K562 (cell line): ENCODE measurements at regions not wholly inside any gene's neighbourhood (a gene's known extent, or its start where the extent isn't known, plus 50 kb on each side); places are given as distances from the start of the nearest gene placed in this dataset.

ENCODE experiments used
- ATAC-seq: fragments of 200-7000 bp; cut with Tn5 transposase; 3 replicates; pipeline ENCODE4 v1.9.1; 2020; ENCODE audit warnings: moderate library complexity
- BruUV-seq: library from RNA; stranded (reverse); fragments of 400-500 nt; replicated peaks from 2 replicates; lab custom pipeline; 2021; lab: Mats Ljungman, UMichigan
- CTCF ChIA-PET: fragments of 300-600 bp; formaldehyde crosslinking; extraction: SDS; loops from one replicate; lab custom pipeline; 2021; ENCODE audit warnings: low intra/inter-chr PET ratio; lab: Yijun Ruan, JAX
- POLR2A ChIA-PET: fragments of 300-600, 350-650 bp; sonication (Branson Sonifier 250); formaldehyde crosslinking; extraction: SDS; loops from one replicate; lab custom pipeline; 2021; ENCODE audit warnings: antibody characterized with exemption, inconsistent platforms; lab: Yijun Ruan, JAX
- DNase-seq, 4 experiments: peaks; one replicate each; pipeline versions ENCODE4 v3.0.0 to v3.0.0-alpha.2; 2011 to 2018; ENCODE audit warnings: low spot score in 3 of 4, mixed read lengths in 3 of 4; ENCODE audit errors: extremely low read depth in 1 of 4
- FAIRE-seq: peaks from 2 replicates; lab custom pipeline; 2011; peaks lifted over from hg19 to GRCh38; lab: Jason Lieb, UNC
- H2AFZ ChIP-seq: 2 replicates; pipeline ENCODE4 v1.6.0; 2011; ENCODE audit warnings: low read depth, low read length, control low read depth, inconsistent platforms
- H3K27ac ChIP-seq: fragments of 200-600 bp; 3 replicates; pipeline ENCODE4 v1.8.0; 2011; ENCODE audit warnings: low read depth, mild to moderate bottlenecking, control low read depth, inconsistent platforms, low read length, moderate library complexity, mixed read lengths; ENCODE audit errors: extremely low read depth
- H3K27me3 ChIP-seq, 2 experiments: fragments of 300-600 bp in 1 of 2; 2 replicates in 1 of 2; 3 replicates in 1 of 2; pipeline versions ENCODE4 v1.6.0 to v1.8.0; 2011; ENCODE audit warnings: inconsistent platforms in 2 of 2, low read length in 2 of 2, mild to moderate bottlenecking in 1 of 2, mixed read lengths in 1 of 2, moderate library complexity in 1 of 2; ENCODE audit not compliant: control insufficient read depth in 2 of 2, insufficient read depth in 2 of 2
- H3K36me3 ChIP-seq: fragments of 300-600 bp; 3 replicates; pipeline ENCODE4 v1.8.0; 2011; ENCODE audit warnings: mild to moderate bottlenecking, low read length, inconsistent platforms; ENCODE audit not compliant: control insufficient read depth, insufficient read depth
- H3K4me1 ChIP-seq, 2 experiments: fragments of 200-600 bp in 1 of 2; replicated peaks in 1 of 2; 2 replicates in 1 of 2; 3 replicates in 1 of 2; pipeline versions ENCODE4 v1.5.1 to v1.8.0; 2011; ENCODE audit warnings: inconsistent platforms in 2 of 2, low read length in 2 of 2, mild to moderate bottlenecking in 1 of 2, mixed read lengths in 1 of 2, moderate library complexity in 1 of 2; ENCODE audit not compliant: control insufficient read depth in 2 of 2, insufficient read depth in 2 of 2
- H3K4me2 ChIP-seq: 2 replicates; pipeline ENCODE4 v1.6.1; 2011; ENCODE audit warnings: low read length, control low read depth, inconsistent platforms, mixed read lengths; ENCODE audit not compliant: insufficient read depth
- H3K4me3 ChIP-seq: fragments of 200-600 bp; sonication (generic), shearing (Covaris generic); 2 replicates; pipeline ENCODE4 v1.5.1; 2016; ENCODE audit warnings: control low read depth, inconsistent platforms
- H3K79me2 ChIP-seq: fragments of 200-600 bp; 3 replicates; pipeline ENCODE4 v1.8.0; 2011; ENCODE audit warnings: low read length, inconsistent platforms; ENCODE audit not compliant: control insufficient read depth, insufficient read depth
- H3K9ac ChIP-seq, 2 experiments: 2 replicates each; pipeline versions ENCODE4 v1.6.0 to v1.6.1; 2011; ENCODE audit warnings: low read depth in 2 of 2, low read length in 2 of 2, control low read depth in 1 of 2, inconsistent platforms in 1 of 2, mild to moderate bottlenecking in 1 of 2, mixed read lengths in 1 of 2; ENCODE audit not compliant: insufficient read depth in 1 of 2
- H3K9me1 ChIP-seq: one replicate; pipeline ENCODE4 v1.6.0; 2011; ENCODE audit warnings: inconsistent platforms, mild to moderate bottlenecking, low read length, moderate library complexity; ENCODE audit not compliant: control insufficient read depth, insufficient read depth
- H3K9me3 ChIP-seq: replicated peaks from 2 replicates; pipeline ENCODE4 v1.5.1; 2011; ENCODE audit warnings: low read depth, low read length, inconsistent platforms; ENCODE audit not compliant: control insufficient read depth, insufficient read depth
- H4K20me1 ChIP-seq: replicated peaks from 2 replicates; pipeline ENCODE4 v1.6.1; 2011; ENCODE audit warnings: low read length, inconsistent platforms, mixed read lengths; ENCODE audit not compliant: control insufficient read depth, insufficient read depth
- CREBBP ChIP-seq: IDR thresholded peaks from one replicate; pipeline ENCODE4 v1.6.1; 2012; ENCODE audit warnings: low read depth, mild to moderate bottlenecking, control low read depth, inconsistent platforms, low read length
- SIN3A ChIP-seq, 2 experiments: fragments of 150-350 bp in 1 of 2; IDR thresholded peaks; 2 replicates each; pipeline ENCODE4 v1.6.1; 2011 to 2016; ENCODE audit warnings: borderline replicate concordance in 2 of 2, low read depth in 2 of 2, low read length in 2 of 2, mild to moderate bottlenecking in 2 of 2, moderate library complexity in 2 of 2; ENCODE audit not compliant: control insufficient read depth in 1 of 2
- SMAD3 ChIP-seq: fragments of 450-650 bp; formaldehyde crosslinking; conservative IDR thresholded peaks from 2 replicates; pipeline ENCODE4 v1.4.0; 2020; ENCODE audit warnings: mild to moderate bottlenecking
- ZNF197 ChIP-seq: fragments of 200-800 bp; sonication (Bioruptor generic); IDR thresholded peaks from 2 replicates; pipeline ENCODE4 v1.6.1; 2016; ENCODE audit warnings: low read depth, missing genetic modification characterization, missing compliant biosample characterization
- WGBS: fragments of 100-300 bp; shearing (Covaris generic); methylation state at CpG from one replicate; pipeline ENCODE4 v1.1.6; 2016; ENCODE audit warnings: low coverage, mixed read lengths; ENCODE audit not compliant: insufficient coverage; ENCODE audit errors: missing lambda C conversion rate; 5-methylcytosine and 5-hydroxymethylcytosine counted together
- in situ Hi-C: fragments of 300-500 bp; cut with MboI; formaldehyde crosslinking; loops from 4 replicates; pipeline ENCODE4 v1.15.0; 2018; ENCODE audit warnings: inconsistent platforms, mixed read lengths
- intact Hi-C: fragments of 100-400 bp; cut with micrococcal nuclease; formaldehyde crosslinking; loops from 2 replicates; pipeline ENCODE4 v1.14.2; 2022

GRCh38 chr2:18123577-18123976 lies 245.1 kb downstream of the KCNS3 start:
- Histone ChIP-seq H3K9me1 (no peaks in the 10 kb centered on the region), H3K27me3 (no peaks in the 10 kb centered on the region), H2AFZ (no peak overlapping the region), H3K4me1 (no peaks in the 10 kb centered on the region), H3K9ac (no peak overlapping the region), H3K79me2 (no peaks in the 10 kb centered on the region), H3K36me3 (no peaks in the 10 kb centered on the region), H3K4me2 (no peak overlapping the region), H3K9me3 (no peaks in the 10 kb centered on the region), H4K20me1 (no peaks in the 10 kb centered on the region), H3K27ac (no peak overlapping the region), H3K4me3 (no peak overlapping the region)
- CTCF ChIA-PET = no interaction called here
- no peak for ATAC-seq
- POLR2A ChIA-PET = no interaction called here
- in situ Hi-C loops (no loop called here), intact Hi-C loops (no loop called here)
- FAIRE-seq = no peak
- no peak for TF ChIP-seq SIN3A (IDR thresholded peaks at IDR 0.05; ENCODE audit: borderline replicate concordance in 2 of 2, control insufficient read depth in 1 of 2, low read depth in 2 of 2, low read length in 2 of 2)
- TF ChIP-seq SMAD3 = no peak
- TF ChIP-seq ZNF197 (CRISPR knock-in tag) = no peak
- no peak for DNase-seq
- WGBS = 0% methylated on average over 3 of the region's 3 CpGs
- BruUV-seq = no TSS peak

- FAIRE-seq = no peak
- TF ChIP-seq CREBBP = no peak
Measured at GRCh38 chr2:18123211-18123570, 244.7 kb downstream of the KCNS3 start.

More at GRCh38 chr2:18123211-18123570, 244.7 kb downstream of the KCNS3 start:
- Histone ChIP-seq H3K36me3 (no peaks in the 10 kb centered on the region), H3K27me3 (no peaks in the 10 kb centered on the region), H3K4me3 (no peak overlapping the region), H3K4me1 (no peaks in the 10 kb centered on the region), H4K20me1 (no peaks in the 10 kb centered on the region), H3K9ac (no peak overlapping the region), H3K4me2 (no peak overlapping the region), H3K9me1 (no peaks in the 10 kb centered on the region), H3K79me2 (no peaks in the 10 kb centered on the region), H2AFZ (no peak overlapping the region), H3K9me3 (no peaks in the 10 kb centered on the region), H3K27ac (no peak overlapping the region)
- DNase-seq (no peak), ATAC-seq (no peak)
- intact Hi-C loops = no loop called here
- ChIA-PET POLR2A (no interaction called here), CTCF (no interaction called here)
- in situ Hi-C loops = no loop called here
- BruUV-seq = no TSS peak
- WGBS = 2% methylated on average over 3 of the region's 3 CpGs
